K562 (cell line): ENCODE measurements at regions not wholly inside any gene's neighbourhood (a gene's known extent, or its start where the extent isn't known, plus 50 kb on each side); places are given as distances from the start of the nearest gene placed in this dataset.

Experiments
- ATAC-seq: fragments of 200-7000 bp; cut with Tn5 transposase; 3 replicates; pipeline ENCODE4 v1.9.1; 2020; ENCODE audit warnings: moderate library complexity
- BruUV-seq: library from RNA; stranded (reverse); fragments of 400-500 nt; replicated peaks from 2 replicates; lab custom pipeline; 2021; lab: Mats Ljungman, UMichigan
- CTCF ChIA-PET: fragments of 300-600 bp; formaldehyde crosslinking; extraction: SDS; loops from one replicate; lab custom pipeline; 2021; ENCODE audit warnings: low intra/inter-chr PET ratio; lab: Yijun Ruan, JAX
- POLR2A ChIA-PET: fragments of 300-600, 350-650 bp; sonication (Branson Sonifier 250); formaldehyde crosslinking; extraction: SDS; loops from one replicate; lab custom pipeline; 2021; ENCODE audit warnings: antibody characterized with exemption, inconsistent platforms; lab: Yijun Ruan, JAX
- DNase-seq, 4 experiments: peaks; one replicate each; pipeline versions ENCODE4 v3.0.0 to v3.0.0-alpha.2; 2011 to 2018; ENCODE audit warnings: low spot score in 3 of 4, mixed read lengths in 3 of 4; ENCODE audit errors: extremely low read depth in 1 of 4
- FAIRE-seq: peaks from 2 replicates; lab custom pipeline; 2011; peaks lifted over from hg19 to GRCh38; lab: Jason Lieb, UNC
- H2AFZ ChIP-seq: 2 replicates; pipeline ENCODE4 v1.6.0; 2011; ENCODE audit warnings: low read depth, low read length, control low read depth, inconsistent platforms
- H3K27ac ChIP-seq: fragments of 200-600 bp; 3 replicates; pipeline ENCODE4 v1.8.0; 2011; ENCODE audit warnings: low read depth, mild to moderate bottlenecking, control low read depth, inconsistent platforms, low read length, moderate library complexity, mixed read lengths; ENCODE audit errors: extremely low read depth
- H3K27me3 ChIP-seq, 2 experiments: fragments of 300-600 bp in 1 of 2; 2 replicates in 1 of 2; 3 replicates in 1 of 2; pipeline versions ENCODE4 v1.6.0 to v1.8.0; 2011; ENCODE audit warnings: inconsistent platforms in 2 of 2, low read length in 2 of 2, mild to moderate bottlenecking in 1 of 2, mixed read lengths in 1 of 2, moderate library complexity in 1 of 2; ENCODE audit not compliant: control insufficient read depth in 2 of 2, insufficient read depth in 2 of 2
- H3K36me3 ChIP-seq: fragments of 300-600 bp; 3 replicates; pipeline ENCODE4 v1.8.0; 2011; ENCODE audit warnings: mild to moderate bottlenecking, low read length, inconsistent platforms; ENCODE audit not compliant: control insufficient read depth, insufficient read depth
- H3K4me1 ChIP-seq, 2 experiments: fragments of 200-600 bp in 1 of 2; replicated peaks in 1 of 2; 2 replicates in 1 of 2; 3 replicates in 1 of 2; pipeline versions ENCODE4 v1.5.1 to v1.8.0; 2011; ENCODE audit warnings: inconsistent platforms in 2 of 2, low read length in 2 of 2, mild to moderate bottlenecking in 1 of 2, mixed read lengths in 1 of 2, moderate library complexity in 1 of 2; ENCODE audit not compliant: control insufficient read depth in 2 of 2, insufficient read depth in 2 of 2
- H3K4me2 ChIP-seq: 2 replicates; pipeline ENCODE4 v1.6.1; 2011; ENCODE audit warnings: low read length, control low read depth, inconsistent platforms, mixed read lengths; ENCODE audit not compliant: insufficient read depth
- H3K4me3 ChIP-seq: fragments of 200-600 bp; sonication (generic), shearing (Covaris generic); 2 replicates; pipeline ENCODE4 v1.5.1; 2016; ENCODE audit warnings: control low read depth, inconsistent platforms
- H3K79me2 ChIP-seq: fragments of 200-600 bp; 3 replicates; pipeline ENCODE4 v1.8.0; 2011; ENCODE audit warnings: low read length, inconsistent platforms; ENCODE audit not compliant: control insufficient read depth, insufficient read depth
- H3K9ac ChIP-seq, 2 experiments: 2 replicates each; pipeline versions ENCODE4 v1.6.0 to v1.6.1; 2011; ENCODE audit warnings: low read depth in 2 of 2, low read length in 2 of 2, control low read depth in 1 of 2, inconsistent platforms in 1 of 2, mild to moderate bottlenecking in 1 of 2, mixed read lengths in 1 of 2; ENCODE audit not compliant: insufficient read depth in 1 of 2
- H3K9me1 ChIP-seq: one replicate; pipeline ENCODE4 v1.6.0; 2011; ENCODE audit warnings: inconsistent platforms, mild to moderate bottlenecking, low read length, moderate library complexity; ENCODE audit not compliant: control insufficient read depth, insufficient read depth
- H3K9me3 ChIP-seq: replicated peaks from 2 replicates; pipeline ENCODE4 v1.5.1; 2011; ENCODE audit warnings: low read depth, low read length, inconsistent platforms; ENCODE audit not compliant: control insufficient read depth, insufficient read depth
- H4K20me1 ChIP-seq: replicated peaks from 2 replicates; pipeline ENCODE4 v1.6.1; 2011; ENCODE audit warnings: low read length, inconsistent platforms, mixed read lengths; ENCODE audit not compliant: control insufficient read depth, insufficient read depth
- ASH1L ChIP-seq: fragments of 450-650 bp; IDR thresholded peaks from 2 replicates; pipeline ENCODE4 v1.6.1; 2018; ENCODE audit warnings: borderline replicate concordance, mild to moderate bottlenecking, low read depth; ENCODE audit not compliant: partially characterized antibody
- BMI1 ChIP-seq: fragments of 150-350 bp; IDR thresholded peaks from 2 replicates; pipeline ENCODE4 v1.6.1; 2014; ENCODE audit warnings: low read length
- CBFA2T2 ChIP-seq: fragments of 450-650 bp; conservative IDR thresholded peaks from 2 replicates; pipeline ENCODE4 v1.6.1; 2017; ENCODE audit warnings: mild to moderate bottlenecking
- CUX1 ChIP-seq: fragments of 200-800 bp; sonication (Bioruptor generic); IDR thresholded peaks from 2 replicates; pipeline ENCODE4 v1.6.1; 2016; ENCODE audit warnings: missing genetic modification characterization, missing compliant biosample characterization
- E2F3 ChIP-seq: fragments of 250-450 bp; sonication (Bioruptor Pico); IDR thresholded peaks from 2 replicates; pipeline ENCODE4 v1.4.0; 2020; ENCODE audit warnings: mild to moderate bottlenecking
- MXD1 ChIP-seq: fragments of 250-450 bp; sonication (Bioruptor Pico); IDR thresholded peaks from 2 replicates; pipeline ENCODE4 v1.8.0; 2021; ENCODE audit warnings: borderline replicate concordance, mild to moderate bottlenecking, moderate library complexity; ENCODE audit not compliant: poor library complexity, severe bottlenecking
- NR0B1 ChIP-seq: fragments of 450-650 bp; IDR thresholded peaks from one replicate; pipeline ENCODE4 v1.6.1; 2018; ENCODE audit warnings: mild to moderate bottlenecking, moderate library complexity; ENCODE audit not compliant: partially characterized antibody
- NR2F6 ChIP-seq: fragments of 450-650 bp; formaldehyde crosslinking; IDR thresholded peaks from 2 replicates; pipeline ENCODE4 v1.4.0; 2020; ENCODE audit warnings: mild to moderate bottlenecking
- PHF20 ChIP-seq: fragments of 450-650 bp; IDR thresholded peaks from 2 replicates; pipeline ENCODE4 v1.6.1; 2018; ENCODE audit not compliant: partially characterized antibody
- RFX1 ChIP-seq: fragments of 450-650 bp; IDR thresholded peaks from 2 replicates; pipeline ENCODE4 v1.6.1; 2016; ENCODE audit warnings: mild to moderate bottlenecking, moderate library complexity
- SRSF3 ChIP-seq: fragments of 200-400 bp; formaldehyde crosslinking; IDR thresholded peaks from 2 replicates; pipeline ENCODE4 v1.6.1; 2016; ENCODE audit warnings: mild to moderate bottlenecking, low read length, moderate library complexity; ENCODE audit not compliant: insufficient read depth
- ZBTB1 ChIP-seq: sonication (generic); formaldehyde crosslinking; IDR thresholded peaks from 2 replicates; pipeline ENCODE4 v1.8.1; 2023; ENCODE audit warnings: missing genetic modification reagents, low read depth, mild to moderate bottlenecking, borderline replicate concordance
- ZBTB12 ChIP-seq: fragments of 250-450 bp; sonication (Bioruptor Pico); IDR thresholded peaks from 2 replicates; pipeline ENCODE4 v1.4.0; 2020
- ZNF583 ChIP-seq: fragments of 250-450 bp; sonication (Bioruptor Pico); IDR thresholded peaks from 2 replicates; pipeline ENCODE4 v1.4.0; 2020
- WGBS: fragments of 100-300 bp; shearing (Covaris generic); methylation state at CpG from one replicate; pipeline ENCODE4 v1.1.6; 2016; ENCODE audit warnings: low coverage, mixed read lengths; ENCODE audit not compliant: insufficient coverage; ENCODE audit errors: missing lambda C conversion rate; 5-methylcytosine and 5-hydroxymethylcytosine counted together
- in situ Hi-C: fragments of 300-500 bp; cut with MboI; formaldehyde crosslinking; loops from 4 replicates; pipeline ENCODE4 v1.15.0; 2018; ENCODE audit warnings: inconsistent platforms, mixed read lengths
- intact Hi-C: fragments of 100-400 bp; cut with micrococcal nuclease; formaldehyde crosslinking; loops from 2 replicates; pipeline ENCODE4 v1.14.2; 2022

- TF ChIP-seq CUX1 (CRISPR knock-in tag): no peak
Measured at GRCh38 chr5:74536658-74537057, 103.9 kb downstream of the ENC1 start (continued).

GRCh38 chr5:74535926-74536325 is 104.6 kb downstream of the ENC1 start:
- H3K9ac ChIP-seq: no peak overlapping the region
- TF ChIP-seq NR2F6 (no peak), NR0B1 (no peak), PHF20 (no peak), CBFA2T2 (no peak), ASH1L (no peak), ZBTB12 (CRISPR knock-in tag) (no peak), E2F3 (no peak), MXD1 (CRISPR knock-in tag) (no peak), ZNF583 (CRISPR knock-in tag) (no peak), RFX1 (no peak), SRSF3 (no peak), ZBTB1 (CRISPR knock-in tag) (no peak), BMI1 (no peak)

More at GRCh38 chr5:74535926-74536325, 104.6 kb downstream of the ENC1 start:
- Histone ChIP-seq H2AFZ (no peak overlapping the region), H3K9me3 (peaks cover 3% of the 10 kb centered on the region), H3K4me3 (no peak overlapping the region), H3K36me3 (no peaks in the 10 kb centered on the region), H3K27ac (no peak overlapping the region), H3K4me1 (no peaks in the 10 kb centered on the region), H4K20me1 (no peaks in the 10 kb centered on the region), H3K79me2 (no peaks in the 10 kb centered on the region), H3K27me3 (peaks cover 0 to 4% of the 10 kb centered on the region in 2 experiments; a peak in 1 of 5 replicates), H3K4me2 (no peak overlapping the region), H3K9me1 (no peaks in the 10 kb centered on the region)
- ATAC-seq (no peak), FAIRE-seq (no peak), DNase-seq (no peak)
- intact Hi-C loops (no loop called here), in situ Hi-C loops (no loop called here)
- no TSS peak for BruUV-seq
- POLR2A ChIA-PET: no interaction called here
- WGBS: 0% methylated on average over 2 of the region's 2 CpGs
- CTCF ChIA-PET: no interaction called here
